ENCODE measurements at regions not wholly inside any gene's neighbourhood (a gene's known extent, or its start where the extent isn't known, plus 50 kb on each side); places are given as distances from the start of the nearest gene placed in this dataset.
"Not testable (repeated sequence)": the region's sequence is repeated elsewhere in the genome, so short reads cannot be mapped to it uniquely, and the experiment has no call there.

- WGBS (ENCODE audit: insufficient coverage) = no CpG with 5 or more reads among the region's 2 CpGs
- Histone ChIP-seq H3K4me3 (ENCODE audit: low read length) (no peak overlapping the region), H3K4me1 (ENCODE audit: control insufficient read depth, insufficient read depth, low read length) (no peaks in the 10 kb centered on the region), H3K9me3 (replicated peaks; ENCODE audit: control insufficient read depth, low read depth, low read length) (no peaks in the 10 kb centered on the region), H3K36me3 (ENCODE audit: control insufficient read depth, insufficient read depth, low read length) (no peaks in the 10 kb centered on the region), H3K27ac (ENCODE audit: low read length) (no peak overlapping the region), H3K27me3 (ENCODE audit: control insufficient read depth, insufficient read depth, low read length) (no peaks in the 10 kb centered on the region)
- DNase-seq = no peak
These were observed 287.2 kb upstream of the FN1 start for GRCh38 chr2:215722986-215723630.

- no peak for DNase-seq
- 68% methylated on average over 3 of the region's 5 CpGs for WGBS (ENCODE audit: insufficient coverage)
- H3K9me3 ChIP-seq (replicated peaks; ENCODE audit: control insufficient read depth, low read depth, low read length) = no peaks in the 10 kb centered on the region
These were observed 286.3 kb upstream of the FN1 start for GRCh38 chr2:215722125-215722524.

GRCh38 chr2:215721515-215721914, 285.6 kb upstream of the FN1 start:
- 100% methylated on average over 1 of the region's 1 CpG for WGBS (ENCODE audit: insufficient coverage)
- not testable (repeated sequence) for DNase-seq; H3K4me1 ChIP-seq (ENCODE audit: control insufficient read depth, insufficient read depth, low read length); H3K4me3 ChIP-seq (ENCODE audit: low read length); H3K27me3 ChIP-seq (ENCODE audit: control insufficient read depth, insufficient read depth, low read length); H3K27ac ChIP-seq (ENCODE audit: low read length); H3K9me3 ChIP-seq (replicated peaks; ENCODE audit: control insufficient read depth, low read depth, low read length); H3K36me3 ChIP-seq (ENCODE audit: control insufficient read depth, insufficient read depth, low read length)

More at GRCh38 chr2:215722125-215722524, 286.3 kb upstream of the FN1 start:
- Histone ChIP-seq H3K36me3 (ENCODE audit: control insufficient read depth, insufficient read depth, low read length) (no peaks in the 10 kb centered on the region), H3K27ac (ENCODE audit: low read length) (no peak overlapping the region), H3K4me3 (ENCODE audit: low read length) (no peak overlapping the region), H3K27me3 (ENCODE audit: control insufficient read depth, insufficient read depth, low read length) (no peaks in the 10 kb centered on the region), H3K4me1 (ENCODE audit: control insufficient read depth, insufficient read depth, low read length) (peaks cover 4% of the 10 kb centered on the region)

- no peaks in the 10 kb centered on the region for H3K36me3 ChIP-seq (ENCODE audit: control insufficient read depth, insufficient read depth, low read length)
- no peak overlapping the region for H3K4me3 ChIP-seq (ENCODE audit: low read length)
- H3K4me1 ChIP-seq (ENCODE audit: control insufficient read depth, insufficient read depth, low read length) = peaks cover 7% of the 10 kb centered on the region
- DNase-seq = no peak
- 67% methylated on average over 1 of the region's 3 CpGs for WGBS (ENCODE audit: insufficient coverage)
- no peaks in the 10 kb centered on the region for H3K27me3 ChIP-seq (ENCODE audit: control insufficient read depth, insufficient read depth, low read length)
- H3K9me3 ChIP-seq (replicated peaks; ENCODE audit: control insufficient read depth, low read depth, low read length) = no peaks in the 10 kb centered on the region
- H3K27ac ChIP-seq (ENCODE audit: low read length) = no peak overlapping the region
These were observed 283.0 kb upstream of the FN1 start for GRCh38 chr2:215718890-215719289.

GRCh38 chr2:215718436-215718835, 282.6 kb upstream of the FN1 start:
- Histone ChIP-seq H3K4me1 (ENCODE audit: control insufficient read depth, insufficient read depth, low read length) (peaks cover 10% of the 10 kb centered on the region), H3K36me3 (ENCODE audit: control insufficient read depth, insufficient read depth, low read length) (no peaks in the 10 kb centered on the region), H3K27me3 (ENCODE audit: control insufficient read depth, insufficient read depth, low read length) (no peaks in the 10 kb centered on the region), H3K4me3 (ENCODE audit: low read length) (no peak overlapping the region), H3K27ac (ENCODE audit: low read length) (no peak overlapping the region), H3K9me3 (replicated peaks; ENCODE audit: control insufficient read depth, low read depth, low read length) (no peaks in the 10 kb centered on the region)
- no CpG with 5 or more reads among the region's 2 CpGs for WGBS (ENCODE audit: insufficient coverage)
- no peak for DNase-seq

- peaks cover 11% of the 10 kb centered on the region for H3K4me1 ChIP-seq (ENCODE audit: control insufficient read depth, insufficient read depth, low read length)
- H3K27ac ChIP-seq (ENCODE audit: low read length) = peak overlapping the region; percentile 33
- H3K27me3 ChIP-seq (ENCODE audit: control insufficient read depth, insufficient read depth, low read length) = no peaks in the 10 kb centered on the region
- 17% methylated on average over 3 of the region's 11 CpGs for WGBS (ENCODE audit: insufficient coverage)
- peak; percentile 81 for DNase-seq
- no peaks in the 10 kb centered on the region for H3K36me3 ChIP-seq (ENCODE audit: control insufficient read depth, insufficient read depth, low read length)
- no peaks in the 10 kb centered on the region for H3K9me3 ChIP-seq (replicated peaks; ENCODE audit: control insufficient read depth, low read depth, low read length)
- H3K4me3 ChIP-seq (ENCODE audit: low read length) = no peak overlapping the region
These were observed 281.9 kb upstream of the FN1 start for GRCh38 chr2:215717501-215718381.

- Histone ChIP-seq H3K27ac (ENCODE audit: low read length) (no peak overlapping the region), H3K4me1 (ENCODE audit: control insufficient read depth, insufficient read depth, low read length) (peaks cover 18% of the 10 kb centered on the region), H3K27me3 (ENCODE audit: control insufficient read depth, insufficient read depth, low read length) (no peaks in the 10 kb centered on the region), H3K9me3 (replicated peaks; ENCODE audit: control insufficient read depth, low read depth, low read length) (no peaks in the 10 kb centered on the region), H3K36me3 (ENCODE audit: control insufficient read depth, insufficient read depth, low read length) (no peaks in the 10 kb centered on the region), H3K4me3 (ENCODE audit: low read length) (no peak overlapping the region)
- 96% methylated on average over 4 of the region's 6 CpGs for WGBS (ENCODE audit: insufficient coverage)
- no peak for DNase-seq
These were observed 281.1 kb upstream of the FN1 start for GRCh38 chr2:215716956-215717355.

GRCh38 chr2:215712871-215713790, 277.3 kb upstream of the FN1 start:
- no peak overlapping the region for H3K4me3 ChIP-seq (ENCODE audit: low read length)
- DNase-seq = peak; percentile 82
- H3K36me3 ChIP-seq (ENCODE audit: control insufficient read depth, insufficient read depth, low read length) = no peaks in the 10 kb centered on the region
- no peaks in the 10 kb centered on the region for H3K9me3 ChIP-seq (replicated peaks; ENCODE audit: control insufficient read depth, low read depth, low read length)
- no CpG with 5 or more reads among the region's 2 CpGs for WGBS (ENCODE audit: insufficient coverage)
- peak overlapping the region; percentile 74 for H3K27ac ChIP-seq (ENCODE audit: low read length)
- H3K27me3 ChIP-seq (ENCODE audit: control insufficient read depth, insufficient read depth, low read length) = no peaks in the 10 kb centered on the region
- peaks cover 26% of the 10 kb centered on the region for H3K4me1 ChIP-seq (ENCODE audit: control insufficient read depth, insufficient read depth, low read length)

GRCh38 chr2:215712219-215712868, 276.5 kb upstream of the FN1 start:
- Histone ChIP-seq H3K4me1 (ENCODE audit: control insufficient read depth, insufficient read depth, low read length) (peaks cover 22% of the 10 kb centered on the region), H3K27me3 (ENCODE audit: control insufficient read depth, insufficient read depth, low read length) (no peaks in the 10 kb centered on the region), H3K9me3 (replicated peaks; ENCODE audit: control insufficient read depth, low read depth, low read length) (no peaks in the 10 kb centered on the region), H3K36me3 (ENCODE audit: control insufficient read depth, insufficient read depth, low read length) (no peaks in the 10 kb centered on the region), H3K4me3 (ENCODE audit: low read length) (no peak overlapping the region), H3K27ac (ENCODE audit: low read length) (peak overlapping the region; percentile 74)
- DNase-seq = peak; percentile 71
- 30% methylated on average over 1 of the region's 3 CpGs for WGBS (ENCODE audit: insufficient coverage)

All from muscle of leg (tissue), 3 donors.